HG02884 (cell line): ENCODE measurements at regions not wholly inside any gene's neighbourhood (a gene's known extent, or its start where the extent isn't known, plus 50 kb on each side); places are given as distances from the start of the nearest gene placed in this dataset.

Experiments
- ATAC-seq: cut with Tn5 transposase; IDR thresholded peaks from one replicate; pipeline ENCODE4 v1.9.1; 2021; ENCODE audit warnings: mild to moderate bottlenecking, moderate library complexity; ENCODE audit not compliant: unreplicated experiment

DNA sequence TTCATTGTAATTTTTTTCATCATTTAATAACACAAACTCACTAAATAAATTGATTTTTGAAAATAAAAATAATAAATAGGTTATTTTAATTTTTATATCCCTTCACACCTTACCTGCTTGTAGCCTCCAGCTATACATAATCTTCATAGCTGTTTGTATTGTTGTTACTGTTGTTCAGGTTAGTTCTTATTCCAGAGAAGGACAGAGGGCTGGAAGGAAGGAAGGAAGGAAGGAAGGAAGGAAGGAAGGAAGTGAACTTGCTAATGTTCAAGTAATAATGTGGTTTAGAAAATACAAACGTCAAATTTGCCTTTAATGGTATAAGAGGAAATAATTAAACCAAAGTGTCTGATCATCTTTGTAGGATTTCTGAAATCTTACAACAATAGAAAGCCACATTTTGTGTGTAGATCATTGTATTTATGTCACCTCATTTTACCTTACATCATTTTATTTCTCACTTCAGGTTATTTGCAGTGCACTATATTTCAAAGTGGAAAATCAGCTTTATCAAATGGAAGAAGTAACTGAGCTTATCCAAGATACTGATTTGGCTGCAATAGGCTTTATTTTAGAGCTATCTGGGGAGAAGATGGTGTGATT lies 660.0 kb upstream of the CCDC54 start:
- no peak for ATAC-seq

- ATAC-seq = no peak
Measured at GRCh38 chr3:106719077-106719476, 658.2 kb upstream of the CCDC54 start.

DNA sequence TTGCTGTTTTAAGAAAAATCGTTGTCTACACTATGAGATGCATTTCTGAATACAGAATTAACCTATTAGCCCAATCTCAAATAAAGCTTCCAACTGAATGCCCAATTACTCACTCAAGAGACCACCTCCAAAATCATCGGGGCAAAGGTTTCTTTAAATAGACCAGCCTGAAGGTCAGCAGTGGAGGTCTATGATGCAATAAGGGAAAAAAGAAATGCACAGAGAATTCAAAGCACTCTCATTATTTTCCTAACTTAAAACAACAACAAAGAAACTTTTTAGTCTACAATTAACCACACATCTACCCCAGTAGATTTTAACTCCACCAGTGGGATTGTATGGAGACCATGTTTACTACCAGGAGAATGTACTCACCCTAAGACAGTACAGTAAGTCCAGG lies 657.7 kb upstream of the CCDC54 start:
- no peak for ATAC-seq

- ATAC-seq = no peak
Measured at GRCh38 chr3:106720510-106720909, 656.7 kb upstream of the CCDC54 start.

GRCh38 chr3:106725566-106725965 lies 651.7 kb upstream of the CCDC54 start:
- no peak for ATAC-seq

DNA sequence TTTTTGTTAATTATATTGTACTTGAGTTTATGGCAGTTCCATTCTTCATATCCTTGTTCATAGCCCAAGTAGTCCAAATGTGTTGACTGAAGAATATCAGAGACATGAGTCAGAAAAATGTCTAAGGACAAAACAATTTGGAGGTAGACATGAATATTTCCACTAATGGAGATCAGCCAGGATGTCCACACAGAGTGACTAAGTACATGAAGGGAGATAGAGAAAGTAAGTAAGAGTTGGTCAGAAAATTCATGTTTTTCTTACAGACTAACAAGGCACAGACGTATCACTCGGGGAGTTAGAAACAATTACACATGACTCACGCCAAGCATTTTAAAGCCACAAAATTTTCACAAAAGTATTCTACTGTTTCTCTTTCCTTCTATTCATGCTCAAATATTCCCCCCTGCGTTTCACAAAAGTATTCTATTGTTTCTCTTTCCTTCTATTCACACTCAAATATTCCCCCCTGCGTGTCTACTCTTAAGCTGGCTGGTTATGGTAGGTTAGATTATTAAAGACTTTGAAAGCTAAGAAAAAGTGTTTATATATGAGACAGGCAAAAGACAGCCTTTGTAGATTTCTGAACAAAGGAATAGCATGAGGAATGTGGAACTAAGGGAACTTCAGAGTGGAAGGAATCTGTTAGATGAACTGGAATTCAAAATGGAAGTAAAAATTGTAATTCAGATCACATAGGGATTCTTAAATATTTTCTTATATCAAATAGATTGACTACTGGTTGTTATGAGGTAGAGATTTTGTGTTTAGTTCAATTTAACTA lies 648.7 kb upstream of the CCDC54 start:
- ATAC-seq = no peak

- ATAC-seq = no peak
Measured at GRCh38 chr3:106729481-106729880, 647.8 kb upstream of the CCDC54 start.

DNA sequence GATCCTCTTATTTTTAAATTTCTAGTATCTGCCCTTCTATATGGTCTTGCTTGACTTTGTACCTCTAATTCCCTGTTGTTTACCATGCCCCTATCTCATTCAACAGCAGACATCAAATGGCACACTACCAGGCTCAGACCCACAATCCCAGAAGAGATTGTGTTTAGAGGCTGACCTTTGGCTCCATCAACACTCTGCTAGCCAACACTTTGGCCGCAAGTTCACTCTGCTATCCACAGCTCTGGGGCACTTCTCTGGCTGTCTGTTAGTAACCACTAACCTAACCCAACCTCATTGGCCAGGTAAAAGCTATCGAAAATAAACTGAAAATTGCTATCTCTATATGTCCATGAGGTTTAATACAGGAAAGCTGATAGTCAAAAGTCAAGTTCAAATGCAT lies 646.0 kb upstream of the CCDC54 start:
- ATAC-seq = no peak

DNA sequence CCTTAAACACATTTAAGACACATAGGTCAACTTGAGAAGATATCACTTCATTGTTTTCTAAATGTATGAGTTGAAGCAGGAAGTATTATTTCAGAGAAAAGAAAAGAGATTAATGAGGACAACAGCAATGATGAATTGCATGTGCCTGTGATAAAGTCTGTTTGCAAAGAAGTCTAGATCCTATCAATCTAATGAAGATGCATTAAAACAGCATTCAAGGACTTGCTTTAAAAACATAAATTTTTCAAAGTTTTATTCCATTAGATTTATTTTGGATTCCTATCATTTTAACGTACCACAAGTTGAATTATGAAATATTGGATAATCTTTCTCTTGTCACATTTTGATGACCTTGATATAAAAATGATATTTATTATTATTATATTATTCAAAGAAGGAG lies 642.5 kb upstream of the CCDC54 start:
- no peak for ATAC-seq

GRCh38 chr3:106737265-106737664 lies 640.0 kb upstream of the CCDC54 start:
- no peak for ATAC-seq

GRCh38 chr3:106740116-106740515 lies 637.1 kb upstream of the CCDC54 start:
- ATAC-seq = no peak

GRCh38 chr3:106745344-106746168 lies 631.7 kb upstream of the CCDC54 start:
- ATAC-seq = no peak

DNA sequence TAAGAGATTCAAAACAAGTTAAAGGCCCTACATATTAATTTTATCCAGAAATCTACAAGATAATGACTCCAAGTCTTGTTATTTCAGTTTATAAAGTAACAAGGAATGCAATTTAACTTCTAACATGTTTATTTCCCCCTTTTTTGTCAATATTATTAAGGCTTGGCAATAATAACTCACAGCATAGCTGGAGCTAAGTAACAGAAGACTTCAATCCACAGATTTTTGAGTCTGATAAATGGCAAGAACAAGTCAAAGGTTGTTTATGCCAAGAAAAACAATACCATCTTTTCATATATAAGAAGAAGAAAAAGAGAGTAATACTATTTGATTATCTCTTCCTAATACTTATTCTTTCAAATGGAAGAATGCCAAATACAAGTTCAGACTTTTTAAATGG lies 631.0 kb upstream of the CCDC54 start:
- ATAC-seq = no peak

GRCh38 chr3:106748472-106749262 lies 628.6 kb upstream of the CCDC54 start:
- no peak for ATAC-seq

DNA sequence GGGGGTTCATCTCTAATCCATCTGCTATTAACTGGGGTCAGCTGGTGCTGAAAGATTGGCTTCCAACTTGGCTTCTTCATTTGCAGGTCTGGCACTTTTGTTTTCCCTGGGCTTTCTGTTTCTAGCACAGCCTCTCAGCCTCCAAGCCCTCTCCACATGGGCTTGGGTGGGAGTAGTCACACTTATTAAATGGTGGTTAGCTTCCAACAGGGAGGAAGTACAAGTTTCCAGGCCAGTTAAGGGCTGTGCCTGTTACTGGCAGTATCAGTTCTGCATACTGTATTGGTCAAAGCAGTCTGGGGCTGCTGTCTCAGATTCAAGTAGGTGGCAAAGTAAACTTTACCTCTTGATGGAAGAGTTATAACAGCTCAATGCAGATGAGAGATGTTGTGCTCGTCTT lies 627.1 kb upstream of the CCDC54 start:
- ATAC-seq = no peak

- no peak for ATAC-seq
Measured at GRCh38 chr3:106755336-106755735, 621.9 kb upstream of the CCDC54 start.

- no peak for ATAC-seq
Measured at GRCh38 chr3:106756901-106757300, 620.3 kb upstream of the CCDC54 start.

DNA sequence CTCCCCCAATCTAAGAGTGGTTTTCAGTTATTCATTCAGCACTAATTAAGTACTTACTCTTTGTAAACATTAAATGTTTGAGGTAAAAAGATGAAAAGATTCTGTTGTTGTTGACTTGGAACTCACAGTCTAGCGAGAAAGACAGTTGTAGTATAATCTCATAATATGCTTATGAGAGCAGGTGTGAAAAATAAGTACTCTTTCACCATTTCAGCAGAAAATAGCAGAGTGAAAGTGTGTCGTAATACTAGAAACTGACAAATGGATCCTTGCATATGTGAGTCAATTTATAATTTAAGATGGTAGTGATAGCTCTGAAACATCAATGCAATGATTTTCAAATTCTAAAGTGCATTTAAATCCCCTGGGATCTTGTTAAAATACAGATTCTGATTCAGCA lies 618.8 kb upstream of the CCDC54 start:
- ATAC-seq = no peak

GRCh38 chr3:106759731-106760130 lies 617.5 kb upstream of the CCDC54 start:
- no peak for ATAC-seq

DNA sequence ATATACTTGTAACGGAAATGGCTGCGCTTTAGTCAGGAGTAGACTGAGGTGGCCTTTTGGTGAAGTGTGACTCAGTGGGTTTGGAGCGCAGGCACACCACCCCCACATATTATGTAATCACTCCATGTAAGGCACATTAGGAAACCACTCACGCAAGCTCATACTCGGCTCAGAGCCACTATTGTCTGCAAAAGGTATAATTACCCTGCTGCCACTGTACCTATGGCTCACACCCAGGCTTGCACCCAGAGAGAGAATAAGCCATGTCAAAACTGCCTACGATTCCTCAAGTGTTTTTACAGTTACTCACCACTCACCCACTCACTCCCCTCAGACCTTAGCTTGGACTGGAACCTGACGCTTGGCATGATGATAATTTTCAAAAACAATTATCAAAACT lies 611.9 kb upstream of the CCDC54 start:
- ATAC-seq = no peak

- no peak for ATAC-seq
Measured at GRCh38 chr3:106768941-106769480, 608.2 kb upstream of the CCDC54 start.
